22Rv1 (cell line): ENCODE measurements at regions not wholly inside any gene's neighbourhood (a gene's known extent, or its start where the extent isn't known, plus 50 kb on each side); places are given as distances from the start of the nearest gene placed in this dataset.

Experiments used
- ZFX ChIP-seq: fragments of 450-650 bp; IDR thresholded peaks from 2 replicates; pipeline ENCODE4 v1.6.1; 2017; ENCODE audit warnings: antibody characterized with exemption, borderline replicate concordance
- TF ChIP-seq, protein P1 (sequence below): fragments of 450-650 bp; IDR thresholded peaks from 2 replicates; pipeline ENCODE4 v1.5.1; 2017; ENCODE audit warnings: mild to moderate bottlenecking

DNA sequence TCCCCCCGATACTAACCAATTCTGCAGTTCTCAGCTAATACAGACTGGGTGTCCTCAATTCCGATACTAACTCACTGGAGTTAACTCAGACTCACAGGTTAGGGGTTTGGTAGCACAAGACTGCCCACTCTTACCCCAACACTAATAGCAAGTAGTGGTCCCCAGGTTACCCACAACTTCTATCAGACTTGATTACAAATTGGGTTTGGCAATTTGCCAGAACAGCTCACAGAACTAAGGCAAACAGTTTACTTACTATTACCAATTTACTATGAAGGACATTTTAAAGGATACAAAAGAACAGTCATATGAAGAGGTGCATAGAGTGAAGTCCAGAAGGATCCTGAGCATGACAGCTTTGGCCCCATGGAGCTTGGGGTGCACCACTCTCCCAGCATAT, 201.8 kb upstream of the VCX start:
- TF ChIP-seq, protein P1, sequence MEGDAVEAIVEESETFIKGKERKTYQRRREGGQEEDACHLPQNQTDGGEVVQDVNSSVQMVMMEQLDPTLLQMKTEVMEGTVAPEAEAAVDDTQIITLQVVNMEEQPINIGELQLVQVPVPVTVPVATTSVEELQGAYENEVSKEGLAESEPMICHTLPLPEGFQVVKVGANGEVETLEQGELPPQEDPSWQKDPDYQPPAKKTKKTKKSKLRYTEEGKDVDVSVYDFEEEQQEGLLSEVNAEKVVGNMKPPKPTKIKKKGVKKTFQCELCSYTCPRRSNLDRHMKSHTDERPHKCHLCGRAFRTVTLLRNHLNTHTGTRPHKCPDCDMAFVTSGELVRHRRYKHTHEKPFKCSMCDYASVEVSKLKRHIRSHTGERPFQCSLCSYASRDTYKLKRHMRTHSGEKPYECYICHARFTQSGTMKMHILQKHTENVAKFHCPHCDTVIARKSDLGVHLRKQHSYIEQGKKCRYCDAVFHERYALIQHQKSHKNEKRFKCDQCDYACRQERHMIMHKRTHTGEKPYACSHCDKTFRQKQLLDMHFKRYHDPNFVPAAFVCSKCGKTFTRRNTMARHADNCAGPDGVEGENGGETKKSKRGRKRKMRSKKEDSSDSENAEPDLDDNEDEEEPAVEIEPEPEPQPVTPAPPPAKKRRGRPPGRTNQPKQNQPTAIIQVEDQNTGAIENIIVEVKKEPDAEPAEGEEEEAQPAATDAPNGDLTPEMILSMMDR = no peak
- no peak for TF ChIP-seq ZFX
